ENCODE measurements at regions not wholly inside any gene's neighbourhood (a gene's known extent, or its start where the extent isn't known, plus 50 kb on each side); places are given as distances from the start of the nearest gene placed in this dataset.

GRCh38 chr1:8189931-8190483 lies 127.9 kb upstream of the SLC45A1 start (continued):
- TF ChIP-seq MNT (IDR thresholded peaks at IDR 0.05) (peak; percentile 82), ZNF704 (CRISPR knock-in tag; IDR thresholded peaks at IDR 0.05; ENCODE audit: borderline replicate concordance) (no peak), CBX1 (IDR thresholded peaks at IDR 0.05; ENCODE audit: low read depth) (no peak), KAT7 (CRISPR knock-in tag; IDR thresholded peaks at IDR 0.05; ENCODE audit: borderline replicate concordance) (peak; percentile 42; the same call in 1 of the 2 replicates), ZNF234 (CRISPR knock-in tag; conservative IDR thresholded peaks at IDR 0.05) (no peak), HNF1A (IDR thresholded peaks at IDR 0.05; ENCODE audit: low read depth) (peak; percentile 71; the same call in 1 of the 2 replicates), HNF1A (CRISPR knock-in tag; IDR thresholded peaks at IDR 0.05; ENCODE audit: borderline replicate concordance) (peak; percentile 90), ZBTB2 (CRISPR knock-in tag; IDR thresholded peaks at IDR 0.05; ENCODE audit: low read depth) (peak; percentile 73; the same call in 1 of the 2 replicates), HHEX (CRISPR knock-in tag; IDR thresholded peaks at IDR 0.05) (peak; percentile 46; the same call in 1 of the 2 replicates), SSRP1 (CRISPR knock-in tag; IDR thresholded peaks at IDR 0.05) (peak; percentile 67; the same call in 1 of the 2 replicates), ZFYVE20 (CRISPR knock-in tag; IDR thresholded peaks at IDR 0.05; ENCODE audit: borderline replicate concordance, low read depth) (no peak), ZNF296 (CRISPR knock-in tag; conservative IDR thresholded peaks at IDR 0.05) (no peak), SOX6 (IDR thresholded peaks at IDR 0.05) (no peak), SOX6 (CRISPR knock-in tag; IDR thresholded peaks at IDR 0.05) (peak; percentile 97), ZNF441 (CRISPR knock-in tag; IDR thresholded peaks at IDR 0.05; ENCODE audit: borderline replicate concordance) (peak; percentile 57; the same call in 1 of the 2 replicates), ZNF343 (CRISPR knock-in tag; IDR thresholded peaks at IDR 0.05) (no peak; the same call in 1 of the 2 replicates), ZBTB38 (CRISPR knock-in tag; IDR thresholded peaks at IDR 0.05) (peak; percentile 95), ZNF83 (CRISPR knock-in tag; IDR thresholded peaks at IDR 0.05; ENCODE audit: borderline replicate concordance) (0 out of 2 replicates have a peak, but pooled peaks have one; percentile 73), ZNF703 (CRISPR knock-in tag; IDR thresholded peaks at IDR 0.05; ENCODE audit: borderline replicate concordance) (peak; percentile 74; the same call in 1 of the 2 replicates), FOSL2 (CRISPR knock-in tag; IDR thresholded peaks at IDR 0.05) (peak; percentile 97), ZNF550 (CRISPR knock-in tag; IDR thresholded peaks at IDR 0.05; ENCODE audit: borderline replicate concordance) (no peak), ATAD3A (CRISPR knock-in tag; IDR thresholded peaks at IDR 0.05) (no peak), KAT2B (IDR thresholded peaks at IDR 0.05; ENCODE audit: borderline replicate concordance, low read depth, low read length) (no peak), ZNF777 (CRISPR knock-in tag; IDR thresholded peaks at IDR 0.05) (0 out of 2 replicates have a peak, but pooled peaks have one; percentile 5)
